ENCODE measurements at regions not wholly inside any gene's neighbourhood (a gene's known extent, or its start where the extent isn't known, plus 50 kb on each side); places are given as distances from the start of the nearest gene placed in this dataset.

- TF ChIP-seq CTCF (IDR thresholded peaks at IDR 0.05) (no peak), POLR2A (IDR thresholded peaks at IDR 0.05) (no peak), POLR2AphosphoS5 (IDR thresholded peaks at IDR 0.05) (no peak), EP300 (IDR thresholded peaks at IDR 0.05) (no peak)
Observed at GRCh38 chrX:145677109-145677817, 140.4 kb upstream of the SLITRK2 start.
